ENCODE measurements at regions not wholly inside any gene's neighbourhood (a gene's known extent, or its start where the extent isn't known, plus 50 kb on each side); places are given as distances from the start of the nearest gene placed in this dataset.
"Not testable (repeated sequence)": the region's sequence is repeated elsewhere in the genome, so short reads cannot be mapped to it uniquely, and the experiment has no call there.

- intact Hi-C loops (cut with micrococcal nuclease), result no loop called here
Measured at GRCh38 chr15:99842071-99842470, 108.8 kb upstream of the LYSMD4 start.

DNA sequence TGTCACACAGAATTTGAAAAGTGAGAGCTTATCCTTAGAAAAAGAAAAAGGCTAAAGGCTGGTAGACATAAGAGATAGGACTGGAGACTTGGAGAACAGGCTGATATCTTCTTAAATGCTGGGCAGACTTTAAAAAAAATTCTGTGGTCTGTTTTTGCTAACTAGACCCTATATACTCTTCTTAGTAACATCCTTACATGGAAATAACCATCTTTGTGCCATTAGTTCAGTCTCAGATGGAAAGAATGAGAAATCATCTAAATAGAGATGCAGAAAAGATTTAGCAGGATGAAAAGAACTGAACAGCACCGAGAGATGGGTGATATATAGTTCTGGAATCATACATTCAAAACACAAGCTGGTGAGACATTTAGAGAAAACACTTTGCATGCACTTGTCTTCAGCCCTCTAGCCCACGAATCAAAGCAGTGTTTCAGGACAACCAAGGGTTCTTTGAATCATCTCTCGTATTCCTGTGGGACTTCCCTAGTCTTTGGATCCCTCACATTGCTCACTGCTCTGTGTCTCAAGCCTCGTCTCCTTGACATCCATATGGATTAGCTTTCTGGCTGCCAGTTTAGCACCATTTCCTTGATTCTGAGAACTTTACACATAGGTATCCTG, 93.0 kb upstream of the LYSMD4 start:
- Histone ChIP-seq H3K4me3 (no peak overlapping the region), H3K27me3 (ENCODE audit: low read depth) (no peaks in the 10 kb centered on the region), H3K36me3 (peaks cover 8% of the 10 kb centered on the region), H3K27ac (replicated peaks) (no peak overlapping the region), H3K9me3 (replicated peaks) (peaks cover 3% of the 10 kb centered on the region), H3K4me1 (no peaks in the 10 kb centered on the region)
- no peak for TF ChIP-seq CTCF (IDR thresholded peaks at IDR 0.05; ENCODE audit: borderline replicate concordance)
- intact Hi-C loops (cut with micrococcal nuclease), result no loop called here
- DNase-seq, result no peak

More at GRCh38 chr15:99842071-99842470, 108.8 kb upstream of the LYSMD4 start:
- Histone ChIP-seq H3K36me3 (peaks cover 8% of the 10 kb centered on the region), H3K9me3 (replicated peaks) (no peaks in the 10 kb centered on the region), H3K4me3 (no peak overlapping the region), H3K27ac (replicated peaks) (no peak overlapping the region), H3K27me3 (ENCODE audit: low read depth) (no peaks in the 10 kb centered on the region), H3K4me1 (no peaks in the 10 kb centered on the region)
- no peak for DNase-seq
- no peak for TF ChIP-seq CTCF (IDR thresholded peaks at IDR 0.05; ENCODE audit: borderline replicate concordance)

DNA sequence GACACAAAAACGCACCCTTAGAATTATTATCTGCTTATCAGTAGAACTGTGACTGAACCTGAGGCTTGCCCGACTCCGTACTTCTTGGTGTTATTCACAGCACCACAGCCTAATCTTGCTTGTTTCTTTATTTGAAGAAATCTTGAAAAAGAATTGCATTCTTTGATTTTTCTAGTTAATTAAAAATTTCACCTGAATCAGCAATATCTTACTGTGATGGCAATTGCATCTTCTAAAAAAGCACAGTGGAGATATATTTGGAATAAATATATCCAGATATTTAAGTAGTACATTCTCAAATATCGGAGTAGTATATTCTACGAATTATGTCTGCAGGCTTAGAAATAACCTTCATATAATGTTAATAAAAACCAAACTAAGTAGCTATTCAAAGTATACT, 90.1 kb upstream of the LYSMD4 start:
- peaks cover 8% of the 10 kb centered on the region for H3K36me3 ChIP-seq
- DNase-seq, result no peak
- no peaks in the 10 kb centered on the region for H3K27me3 ChIP-seq (ENCODE audit: low read depth)
- no peak for TF ChIP-seq CTCF (IDR thresholded peaks at IDR 0.05; ENCODE audit: borderline replicate concordance)
- H3K4me1 ChIP-seq, result peaks cover 8% of the 10 kb centered on the region
- intact Hi-C loops (cut with micrococcal nuclease), result no loop called here
- H3K9me3 ChIP-seq (replicated peaks), result peaks cover 2% of the 10 kb centered on the region
- no peak overlapping the region for H3K4me3 ChIP-seq
- no peak overlapping the region for H3K27ac ChIP-seq (replicated peaks)

DNA sequence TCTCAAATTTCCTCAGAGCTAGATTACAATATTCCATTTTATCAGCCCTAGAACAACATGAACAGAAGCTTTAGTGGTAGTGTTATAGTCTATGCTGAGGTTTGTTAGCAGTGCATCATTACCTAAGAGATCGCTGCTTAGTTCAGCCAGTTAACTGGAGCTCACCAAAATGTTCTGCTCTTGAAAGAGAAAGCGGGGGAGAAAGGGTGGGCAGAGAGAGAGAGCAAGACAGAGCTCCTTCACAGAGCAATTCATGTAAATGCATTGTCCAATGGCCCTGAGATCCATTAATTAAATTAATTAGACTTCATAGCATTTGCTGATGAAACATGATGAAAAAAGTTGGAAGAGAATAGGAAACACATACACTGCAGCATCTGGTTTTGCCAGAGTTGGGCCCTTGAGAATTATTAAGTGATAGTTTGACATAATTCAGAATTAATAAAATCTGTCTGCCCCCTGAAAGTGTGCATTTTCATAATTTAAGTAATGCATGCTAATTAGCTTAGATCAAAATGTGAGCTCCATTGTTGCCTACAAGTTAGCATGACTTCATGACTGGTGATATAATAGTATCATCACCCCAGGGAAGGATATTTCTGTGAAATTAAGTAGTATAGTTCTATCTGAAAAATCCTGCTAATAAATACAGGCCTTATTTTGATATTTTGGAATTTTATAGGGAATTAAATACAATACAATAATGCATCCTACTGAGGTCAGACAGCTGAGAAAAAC, 86.9 kb upstream of the LYSMD4 start:
- H3K4me1 ChIP-seq, result peaks cover 22% of the 10 kb centered on the region
- no peaks in the 10 kb centered on the region for H3K36me3 ChIP-seq
- H3K9me3 ChIP-seq (replicated peaks), result no peaks in the 10 kb centered on the region
- H3K27me3 ChIP-seq (ENCODE audit: low read depth), result no peaks in the 10 kb centered on the region
- H3K4me3 ChIP-seq, result no peak overlapping the region
- intact Hi-C loops (cut with micrococcal nuclease), result no loop called here
- H3K27ac ChIP-seq (replicated peaks), result no peak overlapping the region
- DNase-seq, result no peak
- TF ChIP-seq CTCF (IDR thresholded peaks at IDR 0.05; ENCODE audit: borderline replicate concordance), result no peak

- no peak overlapping the region for H3K27ac ChIP-seq (replicated peaks)
- no peaks in the 10 kb centered on the region for H3K27me3 ChIP-seq (ENCODE audit: low read depth)
- intact Hi-C loops (cut with micrococcal nuclease), result no loop called here
- no peak for TF ChIP-seq CTCF (IDR thresholded peaks at IDR 0.05; ENCODE audit: borderline replicate concordance)
- H3K9me3 ChIP-seq (replicated peaks), result no peaks in the 10 kb centered on the region
- peaks cover 22% of the 10 kb centered on the region for H3K4me1 ChIP-seq
- H3K36me3 ChIP-seq, result peaks cover under 1% of the 10 kb centered on the region
- no peak for DNase-seq
- no peak overlapping the region for H3K4me3 ChIP-seq
Measured at GRCh38 chr15:99818872-99819271, 85.6 kb upstream of the LYSMD4 start.

DNA sequence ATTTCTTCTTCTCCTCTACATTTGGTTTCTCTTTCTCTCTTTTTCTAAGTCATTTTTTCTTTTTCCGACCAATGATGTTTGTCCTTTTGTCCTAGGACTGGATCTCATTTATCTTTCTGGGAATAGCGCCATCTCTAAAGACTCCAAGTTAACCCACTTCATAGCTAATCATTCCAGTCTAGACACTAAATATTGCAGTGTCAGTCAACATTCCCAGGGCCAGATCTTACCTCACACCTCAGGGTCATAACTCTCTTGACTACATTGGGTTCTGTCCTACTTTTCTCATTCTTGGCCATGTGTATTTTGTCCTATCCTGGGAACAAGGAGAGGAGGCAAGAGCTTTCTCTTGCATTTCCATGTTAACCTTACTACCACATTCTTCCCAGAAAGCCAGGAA, 83.6 kb upstream of the LYSMD4 start:
- Histone ChIP-seq H3K36me3 (peaks cover 13% of the 10 kb centered on the region), H3K4me1 (peaks cover 22% of the 10 kb centered on the region), H3K27ac (replicated peaks) (peak overlapping the region; percentile 40)
- H3K9me3 ChIP-seq (replicated peaks); H3K27me3 ChIP-seq (ENCODE audit: low read depth); H3K4me3 ChIP-seq; DNase-seq; intact Hi-C loops (cut with micrococcal nuclease): not testable (repeated sequence)

DNA sequence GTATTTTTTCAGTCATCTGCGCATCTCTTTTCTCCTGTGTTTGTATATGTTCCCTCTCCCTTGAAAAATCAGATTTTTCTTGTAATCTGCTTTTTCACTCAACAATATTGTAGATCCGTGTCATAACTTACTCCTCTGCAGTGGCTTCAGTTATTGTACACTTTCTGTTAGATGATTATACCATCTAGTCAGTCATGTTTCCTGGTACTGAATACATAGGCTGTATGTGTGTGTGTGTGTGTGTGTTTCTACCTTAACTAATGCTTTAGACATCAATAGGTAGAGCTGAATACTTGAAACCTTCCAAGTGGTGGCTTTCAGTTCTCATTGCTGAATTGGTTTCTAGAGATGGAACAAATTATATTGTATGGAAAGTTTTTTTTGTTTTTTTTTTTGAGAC, 77.4 kb upstream of the LYSMD4 start:
- DNase-seq; intact Hi-C loops (cut with micrococcal nuclease); H3K27me3 ChIP-seq (ENCODE audit: low read depth); H3K27ac ChIP-seq (replicated peaks); H3K4me3 ChIP-seq; H3K4me1 ChIP-seq; H3K9me3 ChIP-seq (replicated peaks): not testable (repeated sequence)
- peaks cover 13% of the 10 kb centered on the region for H3K36me3 ChIP-seq

DNA sequence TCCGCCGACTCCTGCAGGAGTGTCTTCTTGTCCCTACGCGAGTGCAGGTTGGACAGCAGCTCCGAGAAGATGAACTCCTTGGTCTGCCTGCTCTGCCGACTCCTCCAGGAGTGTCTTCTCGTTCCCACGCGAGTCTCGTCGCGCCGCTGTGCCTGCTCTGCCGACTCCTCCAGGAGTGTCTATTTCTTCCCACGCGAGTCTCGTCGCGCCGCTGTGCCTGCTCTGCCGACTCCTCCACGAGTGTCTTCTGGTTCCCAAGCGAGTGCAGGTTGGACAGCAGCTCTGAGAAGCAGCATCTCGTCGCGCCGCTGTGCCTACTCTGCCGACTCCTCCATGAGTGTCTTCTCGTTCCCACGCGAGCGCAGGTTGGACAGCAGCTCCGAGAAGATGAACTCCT, 66.6 kb upstream of the LYSMD4 start:
- DNase-seq; intact Hi-C loops (cut with micrococcal nuclease); H3K4me1 ChIP-seq; H3K36me3 ChIP-seq; H3K27me3 ChIP-seq (ENCODE audit: low read depth); H3K4me3 ChIP-seq; H3K9me3 ChIP-seq (replicated peaks): not testable (repeated sequence)
- H3K27ac ChIP-seq (replicated peaks), result peak overlapping the region; percentile 82

Data from left ventricle myocardium inferior (tissue), 1 donor.